MM.1S (cell line): ENCODE measurements at regions not wholly inside any gene's neighbourhood (a gene's known extent, or its start where the extent isn't known, plus 50 kb on each side); places are given as distances from the start of the nearest gene placed in this dataset.

Experiments used
- DNase-seq: peaks from one replicate; pipeline ENCODE4 v3.0.0-alpha.2; 2015
- H2AFZ ChIP-seq: fragments of 300-600 bp; sonication (generic); 2 replicates; pipeline ENCODE4 v1.6.0; 2016; ENCODE audit warnings: antibody characterized with exemption, low read length
- H3F3A ChIP-seq: fragments of 300-600 bp; sonication (generic); 2 replicates; pipeline ENCODE4 v1.6.1; 2016; ENCODE audit warnings: mild to moderate bottlenecking, antibody characterized with exemption, low read length, moderate library complexity, mixed read lengths; ENCODE audit not compliant: insufficient read depth
- H3K27ac ChIP-seq: fragments of 300-600 bp; sonication (generic); 2 replicates; pipeline ENCODE4 v1.5.1; 2016; ENCODE audit warnings: mild to moderate bottlenecking, low read length
- H3K27me3 ChIP-seq: fragments of 300-600 bp; sonication (generic); replicated peaks from 2 replicates; pipeline ENCODE4 v1.6.0; 2016; ENCODE audit warnings: low read length; ENCODE audit not compliant: insufficient read depth
- H3K36me3 ChIP-seq: fragments of 300-600 bp; sonication (generic); replicated peaks from 2 replicates; pipeline ENCODE4 v1.6.1; 2016; ENCODE audit warnings: mild to moderate bottlenecking, low read length, mixed read lengths; ENCODE audit not compliant: insufficient read depth
- H3K4me1 ChIP-seq: fragments of 300-600 bp; sonication (generic); 2 replicates; pipeline ENCODE4 v1.6.1; 2016; ENCODE audit warnings: low read length, mixed read lengths
- H3K4me2 ChIP-seq: fragments of 300-600 bp; sonication (generic); 2 replicates; pipeline ENCODE4 v1.6.0; 2016; ENCODE audit warnings: low read depth, low read length
- H3K4me3 ChIP-seq: fragments of 300-600 bp; sonication (generic); 2 replicates; pipeline ENCODE4 v1.5.1; 2016; ENCODE audit warnings: low read length, mixed read lengths
- H3K79me2 ChIP-seq: fragments of 300-600 bp; sonication (generic); 2 replicates; pipeline ENCODE4 v1.6.1; 2016; ENCODE audit warnings: mixed run types, low read length, mixed read lengths
- H3K9ac ChIP-seq: fragments of 300-600 bp; sonication (generic); 2 replicates; pipeline ENCODE4 v1.6.1; 2016; ENCODE audit warnings: low read length, mixed read lengths
- H3K9me2 ChIP-seq: fragments of 300-600 bp; sonication (generic); replicated peaks from 2 replicates; pipeline ENCODE4 v1.6.1; 2016; ENCODE audit warnings: mild to moderate bottlenecking, low read length, mixed read lengths; ENCODE audit not compliant: insufficient read depth
- H3K9me3 ChIP-seq: fragments of 300-600 bp; sonication (generic); replicated peaks from 2 replicates; pipeline ENCODE4 v1.6.1; 2016; ENCODE audit warnings: mild to moderate bottlenecking, low read length, mixed read lengths; ENCODE audit not compliant: insufficient read depth
- H4K20me1 ChIP-seq: fragments of 300-600 bp; sonication (generic); 2 replicates; pipeline ENCODE4 v1.6.1; 2016; ENCODE audit warnings: mild to moderate bottlenecking, low read length, moderate library complexity, mixed read lengths; ENCODE audit not compliant: insufficient read depth
- CTCF ChIP-seq: fragments of 300-600 bp; sonication (generic); IDR thresholded peaks from 2 replicates; pipeline ENCODE4 v1.5.1; 2016; ENCODE audit warnings: antibody characterized with exemption, low read length, mixed read lengths
- EZH2 ChIP-seq: fragments of 300-600 bp; sonication (generic); optimal IDR thresholded peaks from 2 replicates; pipeline ENCODE3; 2017; ENCODE audit warnings: low read depth, mild to moderate bottlenecking, antibody characterized with exemption, low read length, mixed read lengths
- EZH2phosphoT487 ChIP-seq: fragments of 300-600 bp; sonication (generic); IDR thresholded peaks from 2 replicates; pipeline ENCODE4 v1.6.1; 2018; ENCODE audit warnings: antibody characterized with exemption, low read length

DNA sequence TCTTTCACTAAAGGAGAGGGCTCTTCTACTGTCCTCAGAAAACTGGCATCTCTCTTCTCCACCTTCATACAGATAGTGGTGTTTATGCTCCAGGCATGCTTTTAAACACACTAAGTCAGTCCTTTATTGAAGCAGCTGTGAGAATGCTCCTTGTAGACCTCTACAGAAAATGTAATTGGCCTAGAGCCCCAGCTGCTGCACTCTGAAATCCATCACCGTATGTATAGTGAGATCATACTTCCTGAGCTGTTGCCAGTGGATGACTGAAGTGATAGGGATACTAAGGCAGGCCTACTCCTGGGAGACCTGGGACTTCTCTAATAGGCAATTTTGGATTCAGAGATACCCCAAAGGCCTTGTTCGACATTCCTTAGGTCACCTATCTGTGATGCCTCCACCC, 535.4 kb downstream of the RPS29 start:
- H2AFZ ChIP-seq: no peak overlapping the region
- no peak overlapping the region for H3K4me2 ChIP-seq
- no peaks in the 10 kb centered on the region for H3K9me3 ChIP-seq
- H3K9me2 ChIP-seq: no peaks in the 10 kb centered on the region
- no peaks in the 10 kb centered on the region for H3F3A ChIP-seq
- H3K27ac ChIP-seq: no peak overlapping the region
- H4K20me1 ChIP-seq: no peaks in the 10 kb centered on the region
- no peak for DNase-seq
- no peaks in the 10 kb centered on the region for H3K36me3 ChIP-seq
- no peaks in the 10 kb centered on the region for H3K79me2 ChIP-seq
- no peaks in the 10 kb centered on the region for H3K27me3 ChIP-seq
- H3K4me1 ChIP-seq: no peaks in the 10 kb centered on the region
- H3K4me3 ChIP-seq: no peak overlapping the region
- no peak overlapping the region for H3K9ac ChIP-seq
- TF ChIP-seq CTCF (no peak), EZH2phosphoT487 (no peak), EZH2 (no peak)

- Histone ChIP-seq H3K4me1 (no peaks in the 10 kb centered on the region), H3K9me3 (no peaks in the 10 kb centered on the region), H2AFZ (no peak overlapping the region), H3K4me2 (no peak overlapping the region), H3F3A (no peaks in the 10 kb centered on the region), H3K79me2 (no peaks in the 10 kb centered on the region), H3K9me2 (no peaks in the 10 kb centered on the region), H3K4me3 (no peak overlapping the region), H3K27me3 (no peaks in the 10 kb centered on the region), H4K20me1 (no peaks in the 10 kb centered on the region), H3K27ac (no peak overlapping the region), H3K36me3 (no peaks in the 10 kb centered on the region), H3K9ac (no peak overlapping the region)
- DNase-seq: no peak
- TF ChIP-seq CTCF (no peak), EZH2phosphoT487 (no peak), EZH2 (no peak)
These were observed 536.5 kb downstream of the RPS29 start for GRCh38 chr14:49049711-49050110.

DNA sequence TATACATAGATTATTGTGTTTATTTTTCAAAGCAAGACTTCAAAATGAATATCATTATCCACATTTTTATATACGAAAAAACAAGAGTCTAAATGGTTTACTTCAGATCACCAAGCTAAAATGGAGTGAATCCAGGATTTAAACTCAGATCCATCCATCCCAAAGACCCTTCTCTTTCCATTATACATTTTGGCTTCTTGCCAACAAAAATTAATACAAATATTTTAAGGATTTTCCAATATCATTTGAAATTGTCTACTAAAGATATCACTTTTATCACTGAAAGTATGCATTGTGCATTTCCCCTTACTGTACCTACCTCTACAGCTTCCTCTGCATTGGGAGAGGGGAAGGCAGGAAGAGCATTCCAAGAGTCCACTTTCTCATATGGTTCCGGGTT, 541.2 kb downstream of the RPS29 start:
- no peaks in the 10 kb centered on the region for H4K20me1 ChIP-seq
- H3K4me1 ChIP-seq: no peaks in the 10 kb centered on the region
- H3K36me3 ChIP-seq: no peaks in the 10 kb centered on the region
- no peak overlapping the region for H2AFZ ChIP-seq
- no peaks in the 10 kb centered on the region for H3K9me2 ChIP-seq
- H3K9ac ChIP-seq: no peak overlapping the region
- H3K9me3 ChIP-seq: no peaks in the 10 kb centered on the region
- H3K4me3 ChIP-seq: no peak overlapping the region
- no peaks in the 10 kb centered on the region for H3K27me3 ChIP-seq
- H3K27ac ChIP-seq: no peak overlapping the region
- DNase-seq: no peak
- no peaks in the 10 kb centered on the region for H3K79me2 ChIP-seq
- no peak overlapping the region for H3K4me2 ChIP-seq
- no peaks in the 10 kb centered on the region for H3F3A ChIP-seq
- TF ChIP-seq EZH2 (no peak), EZH2phosphoT487 (no peak), CTCF (no peak)
